Loucy (cell line): ENCODE measurements at regions not wholly inside any gene's neighbourhood (a gene's known extent, or its start where the extent isn't known, plus 50 kb on each side); places are given as distances from the start of the nearest gene placed in this dataset.

ENCODE experiments used
- EZH2phosphoT487 ChIP-seq: fragments of 200-600 bp; IDR thresholded peaks from 2 replicates; pipeline ENCODE4 v1.6.1; 2018; ENCODE audit warnings: antibody characterized with exemption, mild to moderate bottlenecking, moderate library complexity, borderline replicate concordance
- TF ChIP-seq, protein P1 (sequence below): fragments of 200-600 bp; sonication (generic); conservative IDR thresholded peaks from 2 replicates; pipeline ENCODE4 v1.5.1; 2014; ENCODE audit warnings: mild to moderate bottlenecking, antibody characterized with exemption, low read length

DNA sequence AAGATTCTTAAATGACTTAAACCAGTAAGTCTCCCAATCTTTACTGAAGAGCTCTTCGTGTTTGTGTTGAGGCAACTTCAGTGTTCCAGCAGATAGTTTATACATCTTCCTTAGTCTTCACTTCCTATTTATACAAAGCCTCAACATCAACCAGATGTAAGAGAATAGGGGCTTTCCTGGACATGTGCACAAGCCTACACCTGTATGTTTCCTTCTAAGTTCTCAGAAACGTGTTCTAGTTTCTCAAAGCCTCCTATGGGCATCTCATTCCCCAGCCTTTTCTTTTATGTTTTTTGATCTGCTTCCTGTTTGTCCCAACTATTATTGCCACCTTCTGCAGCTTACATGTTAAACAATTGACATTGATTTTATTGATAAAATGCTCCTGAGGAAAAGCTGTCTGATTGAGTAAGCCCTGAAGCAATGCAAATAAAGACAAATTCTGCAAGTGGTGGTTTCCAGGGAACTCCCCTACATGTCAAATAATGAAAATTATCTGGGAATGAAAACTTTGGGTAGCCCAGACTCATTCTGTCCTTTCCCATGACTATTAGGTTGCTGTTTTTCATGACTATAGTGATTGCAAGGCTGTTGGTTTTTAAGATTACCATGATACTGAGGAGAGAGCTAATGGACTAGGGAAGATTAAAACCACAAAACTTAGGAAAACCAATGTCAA, 663.3 kb upstream of the ACVR2A start:
- TF ChIP-seq, protein P1, sequence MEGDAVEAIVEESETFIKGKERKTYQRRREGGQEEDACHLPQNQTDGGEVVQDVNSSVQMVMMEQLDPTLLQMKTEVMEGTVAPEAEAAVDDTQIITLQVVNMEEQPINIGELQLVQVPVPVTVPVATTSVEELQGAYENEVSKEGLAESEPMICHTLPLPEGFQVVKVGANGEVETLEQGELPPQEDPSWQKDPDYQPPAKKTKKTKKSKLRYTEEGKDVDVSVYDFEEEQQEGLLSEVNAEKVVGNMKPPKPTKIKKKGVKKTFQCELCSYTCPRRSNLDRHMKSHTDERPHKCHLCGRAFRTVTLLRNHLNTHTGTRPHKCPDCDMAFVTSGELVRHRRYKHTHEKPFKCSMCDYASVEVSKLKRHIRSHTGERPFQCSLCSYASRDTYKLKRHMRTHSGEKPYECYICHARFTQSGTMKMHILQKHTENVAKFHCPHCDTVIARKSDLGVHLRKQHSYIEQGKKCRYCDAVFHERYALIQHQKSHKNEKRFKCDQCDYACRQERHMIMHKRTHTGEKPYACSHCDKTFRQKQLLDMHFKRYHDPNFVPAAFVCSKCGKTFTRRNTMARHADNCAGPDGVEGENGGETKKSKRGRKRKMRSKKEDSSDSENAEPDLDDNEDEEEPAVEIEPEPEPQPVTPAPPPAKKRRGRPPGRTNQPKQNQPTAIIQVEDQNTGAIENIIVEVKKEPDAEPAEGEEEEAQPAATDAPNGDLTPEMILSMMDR: no peak
- no peak for TF ChIP-seq EZH2phosphoT487
